ENCODE measurements at regions not wholly inside any gene's neighbourhood (a gene's known extent, or its start where the extent isn't known, plus 50 kb on each side); places are given as distances from the start of the nearest gene placed in this dataset.

DNA sequence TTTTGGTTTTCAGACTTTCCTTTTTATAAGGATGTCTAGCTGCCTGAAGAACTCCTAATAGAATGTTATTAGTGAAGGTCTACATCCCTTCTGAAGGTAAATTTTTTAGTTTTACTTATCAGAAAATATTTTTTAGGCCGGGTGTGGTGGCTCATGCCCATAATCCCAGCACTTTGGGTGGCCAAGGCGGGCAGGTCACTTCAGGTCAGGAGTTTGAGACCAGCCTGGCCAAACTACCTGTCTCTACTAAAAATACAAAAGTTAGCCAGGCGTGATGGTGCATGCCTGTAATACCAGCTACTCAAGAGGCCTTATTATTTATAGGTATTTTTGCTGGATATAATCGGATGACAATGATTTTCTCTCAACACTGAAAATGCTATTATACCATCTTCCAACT lies 181.9 kb upstream of the KCNK2 start:
- H3K36me3 ChIP-seq (ENCODE audit: control insufficient read depth in 2 of 4, insufficient read depth in 4 of 4, low read length in 3 of 4) = no peaks in the 10 kb centered on the region
- no peak overlapping the region for H4K91ac ChIP-seq (replicated peaks; ENCODE audit: insufficient read length, low read length)
- H2BK12ac ChIP-seq (ENCODE audit: low read depth, low read length) = no peak overlapping the region
- no peaks in the 10 kb centered on the region for H3K79me1 ChIP-seq (ENCODE audit: low read depth, low read length)
- H3K4ac ChIP-seq (replicated peaks; ENCODE audit: insufficient read length, low read depth, low read length) = no peak overlapping the region
- H4K5ac ChIP-seq (ENCODE audit: insufficient read length, low read depth, low read length) = no peak overlapping the region
- H3K27ac ChIP-seq (ENCODE audit: low read depth, low read length) = no peak overlapping the region
- CTCF ChIA-PET (ENCODE audit: partially characterized antibody) = interaction anchor here (0.8 kb wide), 1 partner anchor 9 kb away, joined by 3 read pairs; no protein-coding TSS in a partner anchor
- no peak overlapping the region for H3K14ac ChIP-seq (ENCODE audit: insufficient read length)
- POLR2A ChIA-PET (ENCODE audit: partially characterized antibody) = no interaction called here
- no peak overlapping the region for H2BK20ac ChIP-seq (ENCODE audit: low read length)
- no peak for DNase-seq (ENCODE audit: low read depth in 1 of 2, low spot score in 2 of 2)
- no peak overlapping the region for H4K8ac ChIP-seq (ENCODE audit: extremely low read depth, insufficient read depth, low read length)
- no peak overlapping the region for H2AK5ac ChIP-seq (ENCODE audit: low read depth, low read length)
- H2BK120ac ChIP-seq (replicated peaks; ENCODE audit: low read depth, low read length) = no peak overlapping the region
- H3K18ac ChIP-seq (ENCODE audit: extremely low read depth, low read length) = no peak overlapping the region
- H3K23ac ChIP-seq (ENCODE audit: insufficient read length) = no peak overlapping the region
- no peak overlapping the region for H2BK5ac ChIP-seq (ENCODE audit: low read depth, low read length)
- TF ChIP-seq TCF12 (IDR thresholded peaks at IDR 0.05; ENCODE audit: low read depth, low read length) (no peak), EGR1 (IDR thresholded peaks at IDR 0.05; ENCODE audit: borderline replicate concordance, low read depth, low read length) (no peak), JUND (IDR thresholded peaks at IDR 0.05; ENCODE audit: low read length) (no peak)
- no peak overlapping the region for H3K56ac ChIP-seq (replicated peaks; ENCODE audit: insufficient read length, low read depth, low read length)
- H2AFZ ChIP-seq (ENCODE audit: low read length) = no peak overlapping the region
- H2BK15ac ChIP-seq (ENCODE audit: low read length) = no peak overlapping the region
- FAIRE-seq = no peak
- 87% methylated on average over 4 of the region's 4 CpGs; no CpG with 5 or more reads in 1 of the 2 experiments for WGBS, 2 experiments (ENCODE audit: extremely low coverage in 1 of 2, insufficient coverage in 1 of 2, insufficient read length in 1 of 2, insufficient replicate concordance in 2 of 2, low coverage in 1 of 2, low lambda C conversion rate in 2 of 2, missing lambda C conversion rate in 1 of 2)
- H3K27me3 ChIP-seq (replicated peaks in 1 of 4; ENCODE audit: control insufficient read depth in 3 of 4, extremely low read depth in 1 of 4, insufficient read depth in 3 of 4, low read length in 3 of 4) = peaks cover 0 to 1% (median 0%) of the 10 kb centered on the region in 4 experiments; a peak in 1 of 7 replicates
- H3K4me3 ChIP-seq (ENCODE audit: extremely low read depth in 1 of 4, insufficient read depth in 2 of 4, low read depth in 3 of 4, low read length in 4 of 4) = no peak overlapping the region
- H4K20me1 ChIP-seq (replicated peaks in 1 of 2; ENCODE audit: control insufficient read depth in 1 of 2, insufficient read depth in 2 of 2, low read length in 2 of 2) = no peaks in the 10 kb centered on the region
- no peaks in the 10 kb centered on the region for H3K9me3 ChIP-seq (ENCODE audit: insufficient read depth in 2 of 2, low read depth in 1 of 2, low read length in 1 of 2)
- no peak overlapping the region for H3K9ac ChIP-seq (replicated peaks in 1 of 4; ENCODE audit: extremely low read depth in 1 of 4, low read depth in 3 of 4, low read length in 3 of 4)
- H3K4me2 ChIP-seq (ENCODE audit: insufficient read depth in 1 of 2, low read depth in 2 of 2, low read length in 2 of 2) = no peak overlapping the region
- H3K23me2 ChIP-seq (ENCODE audit: low read depth, low read length) = no peaks in the 10 kb centered on the region
- H3K4me1 ChIP-seq (replicated peaks in 1 of 4; ENCODE audit: control insufficient read depth in 3 of 4, insufficient read depth in 4 of 4, low read length in 3 of 4) = peaks cover 0 to 2% (median 0%) of the 10 kb centered on the region in 4 experiments; a peak in 1 of 7 replicates
- no peaks in the 10 kb centered on the region for H3K79me2 ChIP-seq (ENCODE audit: control insufficient read depth in 1 of 2, insufficient read depth in 2 of 2, low read length in 2 of 2)
